IPS DF 6.9 (cell line): ENCODE measurements at regions not wholly inside any gene's neighbourhood (a gene's known extent, or its start where the extent isn't known, plus 50 kb on each side); places are given as distances from the start of the nearest gene placed in this dataset.
A peak's percentile ranks its signal among the peaks of the same experiment; 100 is the strongest.

Experiments used
- DNase-seq: peaks from one replicate; pipeline ENCODE4 v3.0.0-alpha.2; 2013; ENCODE audit warnings: low read depth, low spot score
- H3K27ac ChIP-seq: one replicate; pipeline ENCODE4 v1.5.1; 2013; ENCODE audit warnings: low read length, control low read depth
- H3K27me3 ChIP-seq: 2 replicates; pipeline ENCODE4 v1.6.1; 2013; ENCODE audit warnings: mild to moderate bottlenecking, low read length; ENCODE audit not compliant: control insufficient read depth, insufficient read depth
- H3K36me3 ChIP-seq: 2 replicates; pipeline ENCODE4 v1.6.1; 2013; ENCODE audit warnings: low read length; ENCODE audit not compliant: control insufficient read depth, insufficient read depth
- H3K4me1 ChIP-seq: 2 replicates; pipeline ENCODE4 v1.6.1; 2013; ENCODE audit warnings: low read length; ENCODE audit not compliant: control insufficient read depth, insufficient read depth
- H3K4me3 ChIP-seq: 2 replicates; pipeline ENCODE4 v1.5.1; 2013; ENCODE audit warnings: mild to moderate bottlenecking, low read length
- H3K9me3 ChIP-seq: 2 replicates; pipeline ENCODE4 v1.6.1; 2013; ENCODE audit warnings: low read length, inconsistent platforms; ENCODE audit not compliant: control insufficient read depth, insufficient read depth
- WGBS: extraction: QIAGEN DNeasy Blood & Tissue Kit; methylation state at CpG from one replicate; pipeline ENCODE4 v1.1.7; 2013; ENCODE audit warnings: mixed read lengths, missing lambda C conversion rate; ENCODE audit not compliant: insufficient read length, insufficient coverage; 5-methylcytosine and 5-hydroxymethylcytosine counted together

DNA sequence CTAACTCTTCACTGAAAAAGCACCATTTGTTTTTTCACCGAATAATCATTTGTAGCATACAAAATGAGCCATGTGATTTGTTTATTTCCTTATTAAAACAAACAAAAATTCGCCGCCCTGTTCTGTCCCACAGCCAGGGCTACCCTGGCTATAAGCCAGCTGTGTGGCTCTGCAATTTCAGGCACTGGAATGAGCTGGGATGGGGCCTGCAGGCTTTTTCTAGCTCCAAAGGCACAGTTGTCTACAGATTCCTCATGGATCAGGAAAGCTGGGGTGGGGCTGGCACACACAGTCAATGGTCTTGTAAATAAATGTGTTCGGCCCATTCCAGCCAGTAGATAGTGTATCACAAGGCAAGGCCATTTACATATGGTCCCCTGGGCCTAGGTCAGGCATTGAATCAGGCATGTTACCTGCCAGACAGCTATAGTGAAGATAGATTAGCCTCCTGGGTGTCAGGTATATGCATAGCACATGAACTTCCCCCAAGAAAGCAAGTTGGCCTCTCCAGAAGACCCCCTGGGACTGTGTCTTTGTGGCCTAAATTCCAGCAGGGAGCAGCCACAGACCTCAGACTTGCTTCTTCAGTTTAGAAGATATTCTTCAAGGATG lies 608.9 kb downstream of the MAFB start:
- H3K9me3 ChIP-seq, result no peaks in the 10 kb centered on the region
- DNase-seq, result no peak
- no peaks in the 10 kb centered on the region for H3K27me3 ChIP-seq
- no peak overlapping the region for H3K4me3 ChIP-seq
- H3K4me1 ChIP-seq, result no peaks in the 10 kb centered on the region
- no peaks in the 10 kb centered on the region for H3K36me3 ChIP-seq
- no peak overlapping the region for H3K27ac ChIP-seq
- no CpG with 5 or more reads among the region's 4 CpGs for WGBS

DNA sequence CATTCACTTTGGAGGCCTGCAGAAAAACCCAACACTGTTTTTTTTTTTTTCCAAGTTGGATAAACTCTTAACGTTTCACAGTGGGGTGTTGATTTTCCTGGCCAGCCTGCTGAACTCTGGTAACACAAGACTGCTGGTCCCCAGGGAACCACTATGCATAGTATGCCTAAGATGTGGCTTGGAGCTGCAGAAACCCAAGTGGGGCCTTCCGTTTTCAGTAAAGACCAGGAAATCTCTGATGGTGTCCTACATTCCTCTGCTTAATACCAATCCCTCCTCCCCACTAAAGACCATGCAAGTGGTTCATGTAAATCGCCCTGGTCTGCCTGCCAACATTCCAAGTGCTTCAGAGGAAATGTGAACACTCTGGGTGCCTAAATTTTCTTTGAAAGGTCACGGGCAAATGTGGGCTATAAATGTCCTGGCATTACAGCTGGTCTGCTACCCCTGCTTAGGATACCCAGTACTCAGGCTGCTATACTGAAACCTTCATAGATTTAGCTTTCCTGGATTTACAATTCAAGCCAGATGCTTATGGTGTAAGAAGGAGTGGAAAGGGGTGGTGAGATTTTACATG lies 615.4 kb downstream of the MAFB start:
- H3K27me3 ChIP-seq, result no peaks in the 10 kb centered on the region
- no peak overlapping the region for H3K4me3 ChIP-seq
- no peaks in the 10 kb centered on the region for H3K36me3 ChIP-seq
- DNase-seq, result peak; percentile 76
- peak overlapping the region; percentile 19 for H3K27ac ChIP-seq
- WGBS, result no CpG with 5 or more reads among the region's 4 CpGs
- H3K4me1 ChIP-seq, result peaks cover 2% of the 10 kb centered on the region; the same call in 1 of the 2 replicates
- no peaks in the 10 kb centered on the region for H3K9me3 ChIP-seq

DNA sequence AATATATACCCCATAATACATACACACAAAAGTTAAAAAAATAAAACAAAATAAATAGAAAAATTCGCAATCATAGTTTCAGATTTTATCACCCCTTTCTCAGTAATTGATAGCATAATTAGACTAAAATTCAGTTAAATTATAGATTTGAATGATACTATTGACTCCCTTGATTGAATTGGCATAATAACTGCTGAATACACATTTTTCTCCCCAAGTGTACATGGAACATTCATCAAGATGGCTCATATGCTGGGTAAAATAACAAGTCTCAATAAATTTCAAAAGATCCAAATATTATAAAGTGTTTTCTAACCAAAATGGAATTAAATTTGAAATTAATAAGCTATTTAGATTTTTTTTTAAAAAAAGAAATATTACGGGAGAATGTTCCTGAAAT lies 616.1 kb downstream of the MAFB start:
- WGBS, result no CpG with 5 or more reads among the region's 2 CpGs
- no peaks in the 10 kb centered on the region for H3K9me3 ChIP-seq
- H3K36me3 ChIP-seq, result no peaks in the 10 kb centered on the region
- H3K4me1 ChIP-seq, result peaks cover 2% of the 10 kb centered on the region; the same call in 1 of the 2 replicates
- no peaks in the 10 kb centered on the region for H3K27me3 ChIP-seq
- no peak for DNase-seq
- no peak overlapping the region for H3K4me3 ChIP-seq
- no peak overlapping the region for H3K27ac ChIP-seq

DNA sequence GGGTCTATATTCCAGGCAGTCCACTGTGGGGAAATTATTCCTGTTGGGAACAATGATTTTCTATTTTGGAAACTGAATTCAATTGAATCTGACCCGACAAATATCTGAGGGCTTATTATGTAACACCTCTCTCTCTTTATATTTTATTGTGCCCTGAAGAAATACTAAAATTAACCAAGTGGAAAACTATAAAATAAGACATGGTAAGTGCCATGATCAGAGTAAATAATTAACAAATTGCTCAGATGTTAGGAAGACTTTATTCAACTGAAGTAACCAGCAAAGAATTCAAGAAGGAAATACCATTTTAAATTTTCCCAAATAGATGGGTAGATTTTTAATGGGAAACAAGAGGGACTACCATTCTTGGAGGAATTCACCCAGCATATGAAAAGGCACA lies 632.9 kb downstream of the MAFB start:
- no peak overlapping the region for H3K4me3 ChIP-seq
- no peaks in the 10 kb centered on the region for H3K9me3 ChIP-seq
- DNase-seq, result no peak
- H3K27ac ChIP-seq, result no peak overlapping the region
- H3K27me3 ChIP-seq, result no peaks in the 10 kb centered on the region
- H3K36me3 ChIP-seq, result no peaks in the 10 kb centered on the region
- H3K4me1 ChIP-seq, result no peaks in the 10 kb centered on the region
- WGBS, result no CpG with 5 or more reads among the region's 1 CpG

DNA sequence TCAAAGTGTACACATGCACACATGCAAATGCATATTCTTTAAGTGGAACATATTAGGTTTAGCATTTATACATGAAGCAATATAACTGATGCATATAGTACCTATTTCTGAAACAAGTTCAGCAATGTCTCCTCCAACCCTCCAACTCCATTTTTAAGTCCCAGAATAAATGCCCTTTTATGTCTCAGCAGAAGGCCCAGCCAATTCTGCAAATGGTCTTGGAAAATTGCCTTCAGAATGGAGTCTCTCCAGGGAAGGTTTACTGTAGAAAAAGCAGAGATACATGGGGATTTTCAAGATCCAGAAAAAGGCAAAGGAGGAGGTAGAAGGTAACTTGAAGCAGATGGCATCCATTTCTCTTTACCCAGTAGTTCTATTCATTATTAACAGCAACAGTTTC lies 633.3 kb downstream of the MAFB start:
- Histone ChIP-seq H3K9me3 (no peaks in the 10 kb centered on the region), H3K27me3 (no peaks in the 10 kb centered on the region), H3K36me3 (no peaks in the 10 kb centered on the region), H3K27ac (no peak overlapping the region), H3K4me3 (no peak overlapping the region), H3K4me1 (no peaks in the 10 kb centered on the region)
- DNase-seq, result no peak

DNA sequence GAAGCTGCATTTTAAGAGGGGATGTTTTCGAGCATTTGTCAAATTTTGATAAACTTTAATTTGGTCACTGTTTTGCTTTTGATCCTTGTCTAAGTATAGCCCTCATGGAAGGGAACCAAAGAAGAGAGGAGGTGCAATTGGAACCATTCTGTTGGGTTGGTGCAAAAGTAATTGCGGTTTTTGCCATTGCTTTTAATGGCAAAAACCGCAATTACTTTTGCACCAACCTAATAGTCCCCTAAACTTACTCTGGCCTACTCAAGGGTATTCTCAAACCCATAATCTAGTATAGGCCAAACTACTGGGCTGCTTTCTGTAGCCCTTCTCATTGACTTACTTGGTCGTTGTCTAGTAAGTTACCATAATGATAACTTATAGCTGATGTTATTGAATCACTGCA lies 634.7 kb downstream of the MAFB start:
- H3K4me1 ChIP-seq, result no peaks in the 10 kb centered on the region
- no CpG with 5 or more reads among the region's 4 CpGs for WGBS
- H3K36me3 ChIP-seq, result no peaks in the 10 kb centered on the region

DNA sequence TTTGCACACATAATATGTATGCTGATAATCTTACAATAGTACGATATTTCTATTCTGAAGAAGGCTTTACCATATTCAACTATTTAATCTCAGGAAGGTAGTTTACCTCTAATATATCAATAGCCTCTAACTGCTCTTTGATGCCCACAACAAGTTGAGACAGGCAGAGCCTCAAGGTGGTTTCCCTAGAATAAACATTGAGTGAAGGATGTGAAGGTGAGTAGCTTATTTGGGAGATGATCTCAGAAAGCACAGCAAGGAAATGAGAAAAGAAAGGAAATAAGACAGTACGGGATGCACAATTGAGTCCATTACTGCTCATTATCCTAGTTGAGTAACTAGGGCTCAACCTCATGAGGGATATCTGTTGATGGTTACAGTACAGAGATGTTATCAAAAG lies 638.4 kb downstream of the MAFB start:
- Histone ChIP-seq H3K9me3 (no peaks in the 10 kb centered on the region), H3K4me3 (no peak overlapping the region), H3K27me3 (no peaks in the 10 kb centered on the region), H3K36me3 (no peaks in the 10 kb centered on the region), H3K27ac (no peak overlapping the region), H3K4me1 (no peaks in the 10 kb centered on the region)
- no CpG with 5 or more reads among the region's 2 CpGs for WGBS
- no peak for DNase-seq

More for the DNA sequence above, 634.7 kb downstream of the MAFB start:
- Histone ChIP-seq H3K27ac (no peak overlapping the region), H3K4me3 (no peak overlapping the region), H3K27me3 (no peaks in the 10 kb centered on the region), H3K9me3 (no peaks in the 10 kb centered on the region)
- no peak for DNase-seq

DNA sequence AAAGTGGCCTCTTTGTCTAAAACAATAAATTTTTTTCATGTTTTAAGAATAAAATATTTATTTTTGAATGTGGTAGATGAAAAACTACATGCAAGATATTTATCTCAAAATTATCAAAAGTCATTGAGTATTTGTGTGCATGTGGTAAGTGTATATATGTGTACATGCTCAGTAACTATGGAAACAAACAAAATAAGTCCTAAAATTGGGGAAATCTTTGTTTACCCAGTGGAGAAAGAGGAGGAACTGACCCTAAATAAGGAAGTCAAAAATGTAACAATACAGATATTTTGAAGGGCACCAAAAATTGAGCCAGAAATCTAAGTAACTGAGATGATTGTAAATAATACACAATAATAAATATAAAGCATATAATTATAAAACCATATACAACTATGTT lies 639.2 kb downstream of the MAFB start:
- no peaks in the 10 kb centered on the region for H3K9me3 ChIP-seq
- no peaks in the 10 kb centered on the region for H3K36me3 ChIP-seq
- H3K4me3 ChIP-seq, result no peak overlapping the region
- no peak overlapping the region for H3K27ac ChIP-seq
- no peaks in the 10 kb centered on the region for H3K27me3 ChIP-seq
- DNase-seq, result no peak
- H3K4me1 ChIP-seq, result no peaks in the 10 kb centered on the region

DNA sequence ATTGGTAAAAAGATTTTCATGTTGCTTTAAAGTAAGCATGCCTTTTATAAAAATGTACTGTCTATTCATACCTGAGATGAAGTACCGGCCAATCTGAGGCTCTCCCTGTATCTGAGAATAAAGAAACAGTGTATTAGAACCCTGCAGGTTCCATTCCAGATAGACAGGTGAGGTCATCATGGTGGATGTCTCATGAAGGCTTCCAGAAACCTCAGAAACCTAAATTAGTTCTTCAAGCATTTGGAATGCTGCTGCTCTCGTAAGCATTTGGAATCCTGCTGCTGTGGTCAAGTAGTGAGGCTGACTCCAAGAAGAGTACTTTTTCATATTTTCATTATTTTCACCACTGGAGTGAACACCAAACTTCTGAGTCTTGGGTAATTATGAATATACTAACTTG lies 642.3 kb downstream of the MAFB start:
- Histone ChIP-seq H3K27ac (no peak overlapping the region), H3K9me3 (no peaks in the 10 kb centered on the region), H3K4me3 (no peak overlapping the region), H3K27me3 (no peaks in the 10 kb centered on the region), H3K4me1 (no peaks in the 10 kb centered on the region), H3K36me3 (no peaks in the 10 kb centered on the region)
- no peak for DNase-seq
- WGBS, result no CpG with 5 or more reads among the region's 2 CpGs

DNA sequence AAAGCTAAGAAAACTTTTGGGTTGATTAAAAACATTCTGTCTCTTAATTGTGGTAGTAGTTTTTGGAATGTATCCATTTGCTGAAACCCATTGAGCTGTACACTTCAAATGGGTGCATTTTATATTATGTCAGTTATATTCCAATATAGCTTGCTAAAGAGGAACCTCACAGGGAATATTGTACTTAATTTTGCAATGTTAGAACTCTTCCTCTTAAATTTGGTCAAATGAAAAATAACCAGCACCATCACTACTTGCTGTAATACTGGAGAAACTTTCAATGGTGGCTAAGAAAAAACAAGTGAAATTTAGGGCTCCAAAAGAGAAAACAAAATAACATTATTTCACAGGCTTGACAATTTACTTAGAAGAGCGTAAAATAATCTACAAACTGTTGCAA lies 651.5 kb downstream of the MAFB start:
- Histone ChIP-seq H3K4me3 (no peak overlapping the region), H3K27ac (no peak overlapping the region), H3K27me3 (no peaks in the 10 kb centered on the region), H3K9me3 (no peaks in the 10 kb centered on the region), H3K36me3 (no peaks in the 10 kb centered on the region), H3K4me1 (no peaks in the 10 kb centered on the region)
- no CpG with 5 or more reads among the region's 1 CpG for WGBS
- no peak for DNase-seq

DNA sequence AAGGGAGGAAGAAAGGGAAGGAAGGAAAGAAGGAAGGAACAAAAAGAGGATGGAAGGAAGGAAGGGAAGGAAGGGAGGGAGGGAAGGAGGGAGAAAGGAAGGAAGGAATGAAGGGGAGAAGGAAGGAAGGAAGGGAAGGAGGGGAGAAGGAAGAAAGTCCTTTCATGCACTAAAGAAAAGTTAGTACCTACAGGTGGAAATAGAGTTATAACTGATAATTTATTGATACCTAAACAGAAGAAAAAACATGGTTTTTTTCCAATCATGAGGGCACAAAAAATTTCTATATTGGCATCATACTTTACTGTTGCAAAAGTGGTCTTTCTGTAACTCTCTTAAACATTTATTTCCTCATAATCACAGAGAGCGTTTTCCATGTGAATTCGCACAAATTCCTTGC lies 659.4 kb downstream of the MAFB start:
- H3K36me3 ChIP-seq, result no peaks in the 10 kb centered on the region
- no peaks in the 10 kb centered on the region for H3K4me1 ChIP-seq
- DNase-seq, result no peak
- H3K4me3 ChIP-seq, result no peak overlapping the region
- no peak overlapping the region for H3K27ac ChIP-seq
- no CpG with 5 or more reads among the region's 2 CpGs for WGBS
- H3K9me3 ChIP-seq, result no peaks in the 10 kb centered on the region
- H3K27me3 ChIP-seq, result no peaks in the 10 kb centered on the region
